NCI-H1092 treated with DMSO at 0.1 percent for 48 hours (cell line): ENCODE measurements at regions not wholly inside any gene's neighbourhood (a gene's known extent, or its start where the extent isn't known, plus 50 kb on each side); places are given as distances from the start of the nearest gene placed in this dataset.

ENCODE experiments used
- DNase-seq: peaks from one replicate; lab custom pipeline; 2025; lab: John Stamatoyannopoulos, UW

DNA sequence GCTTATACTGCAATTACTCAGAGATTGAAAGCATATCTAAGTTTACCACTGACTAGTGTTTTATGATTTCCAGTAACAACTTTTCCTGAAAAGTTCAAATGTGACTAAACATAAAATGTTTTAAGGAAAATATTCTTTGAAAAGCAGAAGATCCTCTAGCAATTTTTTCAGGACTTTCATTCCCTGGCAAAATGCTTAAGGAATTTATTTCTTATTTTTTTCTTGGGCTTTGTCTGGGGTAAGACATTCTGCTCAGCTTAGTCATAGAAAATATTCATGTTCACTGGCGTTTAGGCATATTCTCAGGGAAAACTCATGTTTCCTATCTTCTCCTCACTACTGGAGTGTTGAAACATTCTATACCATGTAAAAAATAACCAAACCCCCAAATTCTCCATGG is 235.3 kb upstream of the CEP162 start:
- DNase-seq = no peak

DNA sequence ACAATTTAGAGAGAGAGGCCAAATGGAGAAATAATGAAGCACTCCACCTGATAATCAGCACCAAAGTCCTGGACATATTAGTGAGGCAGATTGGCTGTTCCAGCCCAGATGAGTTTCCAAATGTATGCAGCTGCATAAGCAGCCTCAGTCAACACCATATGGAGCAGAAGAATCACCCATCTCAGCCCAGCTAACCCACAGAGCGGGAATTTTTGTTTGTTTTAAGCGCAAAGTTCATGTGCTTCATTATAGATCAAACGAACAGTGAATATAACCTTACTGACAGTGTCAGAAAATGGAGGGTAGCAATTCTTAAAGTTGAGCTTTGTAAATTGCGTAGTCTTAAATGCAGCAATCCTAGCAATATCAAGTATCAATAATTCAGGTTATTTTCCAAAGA is 234.0 kb upstream of the CEP162 start:
- DNase-seq = no peak

DNA sequence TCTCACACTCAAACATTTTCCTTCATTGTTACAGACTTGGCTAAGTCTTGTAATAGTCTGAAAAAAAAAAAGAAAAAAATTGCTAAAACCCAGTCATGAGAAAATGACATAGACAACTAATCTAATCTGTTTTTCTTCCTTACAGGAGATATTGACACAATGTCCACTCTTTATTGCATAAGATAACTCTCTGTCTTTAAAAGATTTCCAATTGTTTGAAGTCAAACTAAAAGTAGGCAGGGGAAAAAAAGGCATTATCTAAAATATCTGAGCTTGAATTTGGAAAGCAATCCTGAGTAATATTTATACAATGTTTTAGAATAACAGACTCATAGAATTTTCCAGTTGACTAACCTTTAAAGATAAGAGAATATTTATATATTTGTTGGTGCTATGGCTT is 233.0 kb upstream of the CEP162 start:
- DNase-seq = no peak

DNA sequence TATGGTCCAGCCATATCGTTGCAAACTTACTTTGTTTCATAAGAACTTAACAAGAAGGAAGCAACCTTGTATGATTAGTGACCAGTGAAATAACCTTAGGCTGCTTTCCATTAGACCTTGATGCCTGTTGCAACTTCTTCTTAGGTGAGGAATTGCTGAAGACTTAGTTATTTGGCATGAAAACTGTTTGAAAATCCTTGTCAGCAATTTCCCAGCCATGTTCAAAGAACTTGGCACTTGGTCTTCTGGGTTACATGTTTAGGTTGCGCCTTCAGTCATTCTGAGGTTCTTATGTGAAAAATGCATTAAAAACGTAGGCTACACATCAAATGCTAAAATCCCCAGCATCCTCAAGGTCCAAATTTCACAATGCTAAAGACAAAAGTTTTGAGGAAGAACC is 232.0 kb upstream of the CEP162 start:
- DNase-seq = no peak

DNA sequence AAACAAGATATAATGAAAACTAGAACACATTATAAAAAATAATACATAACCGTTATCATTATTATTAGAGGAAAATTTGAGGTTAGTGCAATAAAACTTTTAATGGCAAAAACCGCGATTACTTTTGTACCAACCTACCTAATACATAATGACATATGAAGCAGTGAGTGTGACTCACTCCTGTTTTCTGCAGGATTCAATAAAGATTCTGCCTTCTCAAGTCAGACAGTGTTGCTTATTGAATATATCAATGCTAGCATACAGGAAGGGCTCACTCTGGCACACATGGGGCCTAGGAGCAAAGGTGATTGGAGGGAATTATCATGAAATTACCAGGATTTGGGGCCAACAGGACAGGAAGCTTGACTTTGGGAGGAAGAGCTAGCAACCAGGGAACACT is 230.8 kb upstream of the CEP162 start:
- DNase-seq = no peak

DNA sequence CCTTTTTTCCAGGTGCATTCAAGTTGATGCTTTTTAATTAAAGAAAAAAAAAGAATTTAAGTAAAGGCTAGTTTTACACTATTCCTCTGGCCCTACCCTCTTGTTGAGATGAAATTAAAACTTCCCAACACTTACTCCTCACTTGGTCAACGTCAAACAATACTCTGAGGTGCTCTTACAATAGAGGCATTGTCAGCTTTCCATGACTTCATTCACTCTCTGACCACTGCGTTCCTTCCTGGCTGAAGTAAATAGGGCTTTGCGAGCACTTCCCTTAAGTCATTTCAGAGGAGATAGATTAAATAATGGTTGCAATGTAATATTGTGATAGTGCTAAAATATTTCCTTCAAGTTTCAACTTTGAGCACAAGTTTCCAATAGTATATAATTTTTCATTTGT is 229.8 kb upstream of the CEP162 start:
- no peak for DNase-seq

DNA sequence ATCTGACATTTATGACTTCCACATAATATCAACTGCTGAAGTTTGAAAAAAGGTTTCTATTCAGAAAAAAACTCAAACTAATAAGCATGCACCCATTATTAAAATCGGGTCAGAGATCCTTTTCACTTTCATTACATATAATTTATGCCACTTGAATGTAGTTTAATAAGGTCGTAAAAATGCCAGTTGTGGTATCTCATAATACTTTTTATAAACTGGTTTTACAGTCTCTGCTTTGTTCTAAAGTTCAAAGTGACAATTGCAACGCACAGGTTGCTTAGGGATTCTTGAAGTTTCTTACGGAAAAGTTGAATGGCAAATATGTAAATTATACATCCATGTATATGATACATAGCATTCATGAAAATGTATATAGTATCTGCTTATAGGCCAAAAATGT is 229.4 kb upstream of the CEP162 start:
- DNase-seq = no peak

DNA sequence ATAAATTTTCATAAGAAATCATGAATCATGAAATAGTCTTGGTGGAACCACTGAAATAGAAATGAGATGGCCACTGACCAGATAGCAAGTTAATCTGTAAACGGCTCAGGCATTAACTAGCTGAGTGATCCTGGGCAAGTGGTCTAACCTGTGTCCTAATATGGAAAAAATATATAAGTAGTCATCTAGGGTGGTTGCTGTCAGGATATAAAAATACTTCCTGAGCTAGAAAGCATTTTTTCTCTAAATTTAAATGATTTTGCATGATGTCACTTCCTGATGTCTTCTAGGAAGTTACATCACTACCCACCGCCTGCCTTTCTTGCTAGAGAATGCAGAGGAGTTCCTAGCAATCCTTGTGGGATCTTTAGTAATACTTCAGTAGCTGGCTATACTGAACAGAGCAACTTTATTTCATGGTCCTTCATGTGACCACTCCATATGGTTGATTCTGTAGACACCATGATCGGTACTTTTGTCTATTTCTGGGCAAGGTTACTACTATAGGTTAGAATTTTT is 228.1 kb upstream of the CEP162 start:
- no peak for DNase-seq

DNA sequence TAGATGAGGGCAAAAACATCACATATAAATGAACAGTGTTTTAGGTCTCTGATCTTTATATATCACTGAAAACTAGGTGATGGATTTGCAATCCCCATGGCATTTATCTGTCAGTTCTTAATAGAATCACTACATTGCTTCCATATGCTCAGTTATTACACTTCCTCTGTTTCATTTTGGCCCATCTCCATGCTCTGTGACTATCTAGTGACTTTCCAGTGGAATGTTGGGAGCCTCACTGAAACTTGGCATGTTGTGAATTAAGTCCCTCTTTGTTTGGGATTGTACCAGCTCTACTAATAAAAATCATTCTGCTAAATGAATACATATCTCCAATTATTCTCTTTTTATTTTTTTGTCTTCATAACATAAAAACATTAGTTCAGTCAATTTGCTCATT is 226.1 kb upstream of the CEP162 start:
- no peak for DNase-seq

DNA sequence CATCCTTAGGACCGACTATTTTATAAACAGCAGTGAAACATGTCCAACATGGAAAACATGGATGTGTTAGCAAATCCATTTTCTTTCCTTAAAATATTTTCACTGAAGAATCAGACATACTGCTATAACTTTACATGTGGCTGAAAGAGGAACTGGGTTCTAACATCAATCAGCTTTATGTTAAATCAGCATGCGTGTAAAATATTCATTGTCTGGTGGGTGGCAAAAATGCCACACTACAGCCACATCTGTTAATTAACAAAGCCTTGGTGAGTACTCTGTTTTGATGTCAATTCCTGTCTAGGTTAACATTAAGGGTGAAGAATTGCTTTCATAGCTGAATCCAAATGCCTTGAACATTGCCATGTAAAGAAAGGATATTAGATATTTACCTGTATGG is 222.6 kb upstream of the CEP162 start:
- DNase-seq = no peak

DNA sequence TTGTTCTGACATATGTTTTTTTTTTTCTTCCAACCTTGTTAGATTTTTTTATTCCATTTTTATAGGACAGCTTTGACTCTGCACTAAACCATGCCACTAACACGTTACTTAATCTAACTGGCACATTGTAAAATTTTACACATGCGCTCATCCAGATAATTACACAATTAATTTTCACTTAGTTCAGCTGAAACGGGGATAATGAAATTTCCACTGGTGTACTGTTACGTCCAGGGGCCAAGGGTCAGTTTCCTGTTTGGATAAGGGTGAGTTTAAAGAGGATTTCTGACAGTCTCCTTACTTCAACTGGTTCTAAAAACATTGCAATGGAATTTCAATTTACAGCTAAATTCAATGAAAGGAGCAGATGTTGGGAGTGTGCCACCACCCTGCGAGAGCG is 221.8 kb upstream of the CEP162 start:
- DNase-seq = no peak

DNA sequence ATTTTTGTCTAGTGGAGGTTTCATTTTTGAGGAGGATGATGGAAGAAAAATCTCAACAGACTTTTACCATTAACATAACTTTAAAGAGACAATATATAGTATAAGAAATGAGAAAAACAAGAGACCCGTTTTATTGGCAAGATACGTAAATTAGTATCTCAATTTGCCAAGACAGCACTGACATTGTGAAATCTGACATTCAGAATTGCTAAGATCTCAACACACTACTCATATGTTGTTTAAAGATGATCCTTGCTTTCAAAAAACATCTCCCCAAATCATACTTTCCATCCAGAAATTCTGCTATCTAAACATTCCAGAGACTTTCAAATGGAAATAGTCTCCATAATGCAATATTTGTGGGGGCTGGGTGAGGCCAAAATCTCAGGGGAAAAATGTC is 220.9 kb upstream of the CEP162 start:
- DNase-seq = no peak

DNA sequence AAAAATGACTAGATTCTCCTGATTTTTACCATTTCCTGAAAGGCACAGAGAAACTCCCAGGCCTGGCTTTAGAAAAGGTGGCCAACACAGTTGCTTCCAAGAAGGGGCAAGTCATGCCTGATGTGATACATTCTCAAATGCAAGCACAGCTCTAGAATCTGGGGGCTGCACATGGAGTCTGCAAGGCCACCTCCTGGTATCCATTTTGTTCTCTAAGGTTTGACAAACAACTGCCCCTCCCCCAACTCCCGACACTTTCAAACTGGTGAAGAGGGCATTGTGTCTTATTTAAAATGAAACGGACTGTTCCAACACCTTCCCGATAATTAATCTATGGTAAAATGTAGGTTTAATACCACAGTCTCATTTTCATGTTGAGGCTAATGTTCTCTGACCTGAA is 220.2 kb upstream of the CEP162 start:
- no peak for DNase-seq

DNA sequence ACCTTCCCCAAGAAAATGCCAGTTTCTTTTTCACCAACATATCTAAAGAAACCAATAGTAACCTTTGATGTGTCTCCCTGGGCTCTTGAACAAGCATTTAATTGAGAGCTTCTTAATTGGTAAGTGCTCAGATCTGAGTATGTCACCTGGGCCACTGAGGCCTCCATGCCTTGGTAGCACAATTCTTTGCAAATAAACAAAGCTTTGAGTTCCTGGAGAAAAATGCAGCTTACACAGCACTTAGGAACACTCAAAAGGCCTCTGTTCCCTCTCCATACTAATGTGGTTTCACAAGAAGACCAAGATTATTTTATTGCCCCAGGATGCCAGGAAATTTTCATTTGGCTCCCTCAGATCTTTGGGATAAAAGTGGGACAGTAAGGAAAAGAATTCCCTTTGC is 217.6 kb upstream of the CEP162 start:
- DNase-seq = no peak

DNA sequence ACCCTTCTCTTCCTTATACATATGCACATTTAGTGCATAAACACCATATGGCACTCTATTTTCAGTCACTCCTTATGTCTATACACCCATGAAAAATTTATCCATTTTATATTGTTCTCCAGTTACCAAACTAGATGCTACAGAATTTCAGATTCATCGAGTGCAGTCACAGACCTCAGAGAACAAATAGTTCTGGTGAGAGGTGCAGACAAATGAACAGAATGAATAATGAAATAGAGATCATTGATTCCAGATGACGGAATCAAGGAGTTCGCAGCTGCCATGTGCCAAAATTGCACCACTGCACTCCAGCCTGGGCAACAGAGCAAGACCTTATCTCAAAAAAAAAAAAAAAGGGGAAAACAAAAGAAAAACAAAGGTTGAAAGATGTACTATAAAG is 214.8 kb upstream of the CEP162 start:
- DNase-seq = no peak

DNA sequence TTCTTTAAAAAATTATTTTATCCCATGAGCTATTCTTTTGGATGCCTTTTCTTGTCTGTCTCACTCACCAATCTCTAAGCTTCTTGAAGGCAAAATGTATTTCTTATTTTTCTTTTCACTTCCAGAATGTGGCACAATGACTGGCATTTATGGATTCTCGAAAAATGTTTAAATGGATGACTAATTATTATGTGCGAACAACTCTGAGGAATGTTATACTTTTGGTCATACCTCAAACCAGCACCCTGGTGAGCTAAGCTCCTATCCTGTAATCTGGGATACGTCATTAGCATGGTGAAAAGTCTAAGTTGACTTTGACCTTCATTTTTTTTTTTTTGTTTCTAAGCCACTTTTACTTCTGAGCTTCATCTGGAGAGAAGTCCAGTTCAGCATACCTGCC is 214.0 kb upstream of the CEP162 start:
- DNase-seq = no peak

DNA sequence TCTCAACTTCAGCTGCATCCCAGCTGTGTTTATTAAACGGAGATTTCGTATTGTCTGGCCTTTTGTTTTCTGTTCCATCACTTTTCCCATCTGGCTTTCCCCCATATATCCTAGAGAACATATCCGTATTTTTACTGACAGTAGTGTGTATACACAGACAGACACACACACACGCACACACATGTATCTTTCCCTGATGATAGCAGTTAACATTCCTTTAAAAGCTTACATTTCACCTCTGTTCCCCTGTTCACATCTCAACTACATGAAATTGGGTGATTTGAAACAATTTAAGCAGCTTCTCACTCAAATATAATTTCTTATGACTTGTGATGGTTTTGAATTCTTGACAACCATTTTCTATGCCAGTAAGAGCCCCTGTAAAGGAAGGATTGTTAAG is 207.1 kb upstream of the CEP162 start:
- DNase-seq = no peak

DNA sequence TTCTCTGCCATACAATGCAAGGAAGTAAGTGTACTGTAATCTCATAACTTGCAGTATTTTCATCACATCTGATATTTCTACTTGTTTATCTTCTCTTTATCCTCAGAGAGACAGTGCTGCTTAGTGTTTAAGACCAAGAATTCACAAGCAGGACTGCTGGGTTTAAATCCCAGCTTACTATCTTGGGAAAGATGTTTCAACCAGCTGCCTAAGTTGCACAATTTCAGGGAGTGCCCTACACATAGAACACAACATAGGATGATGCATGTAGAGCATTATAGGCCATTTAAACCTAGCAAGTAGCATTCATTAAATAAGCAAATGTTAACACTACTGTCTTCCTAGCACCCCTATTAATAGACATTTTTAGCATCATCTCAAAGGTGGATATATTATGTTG is 205.2 kb upstream of the CEP162 start:
- DNase-seq = no peak

DNA sequence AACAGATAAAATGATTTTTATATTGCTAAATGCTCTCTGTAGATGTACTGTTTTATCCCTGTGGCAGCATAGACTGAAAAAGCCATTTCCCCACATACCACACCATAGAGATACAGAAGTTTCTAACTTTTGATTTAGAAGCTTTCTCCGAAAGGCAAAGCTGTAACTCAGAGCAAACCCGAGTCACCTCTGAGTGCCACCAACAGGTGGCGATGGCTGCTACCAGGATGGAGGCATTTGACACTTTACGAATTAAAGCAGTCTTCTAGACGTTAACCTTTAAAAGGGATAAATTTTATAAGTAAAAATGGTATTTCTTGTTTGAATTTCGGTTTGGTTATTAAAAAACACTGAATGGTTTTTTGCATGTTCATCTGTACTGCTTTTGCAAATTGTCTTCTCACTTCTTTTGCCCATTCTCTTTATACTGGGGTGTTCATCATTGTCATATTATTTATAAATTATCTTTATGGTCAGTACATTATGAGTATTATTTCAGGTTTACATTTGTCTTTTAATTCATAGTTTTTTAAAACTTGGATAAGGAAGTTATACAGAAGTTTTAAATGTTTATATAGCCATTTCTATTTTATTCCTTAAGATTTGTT is 201.0 kb upstream of the CEP162 start:
- DNase-seq = peak; percentile 12

DNA sequence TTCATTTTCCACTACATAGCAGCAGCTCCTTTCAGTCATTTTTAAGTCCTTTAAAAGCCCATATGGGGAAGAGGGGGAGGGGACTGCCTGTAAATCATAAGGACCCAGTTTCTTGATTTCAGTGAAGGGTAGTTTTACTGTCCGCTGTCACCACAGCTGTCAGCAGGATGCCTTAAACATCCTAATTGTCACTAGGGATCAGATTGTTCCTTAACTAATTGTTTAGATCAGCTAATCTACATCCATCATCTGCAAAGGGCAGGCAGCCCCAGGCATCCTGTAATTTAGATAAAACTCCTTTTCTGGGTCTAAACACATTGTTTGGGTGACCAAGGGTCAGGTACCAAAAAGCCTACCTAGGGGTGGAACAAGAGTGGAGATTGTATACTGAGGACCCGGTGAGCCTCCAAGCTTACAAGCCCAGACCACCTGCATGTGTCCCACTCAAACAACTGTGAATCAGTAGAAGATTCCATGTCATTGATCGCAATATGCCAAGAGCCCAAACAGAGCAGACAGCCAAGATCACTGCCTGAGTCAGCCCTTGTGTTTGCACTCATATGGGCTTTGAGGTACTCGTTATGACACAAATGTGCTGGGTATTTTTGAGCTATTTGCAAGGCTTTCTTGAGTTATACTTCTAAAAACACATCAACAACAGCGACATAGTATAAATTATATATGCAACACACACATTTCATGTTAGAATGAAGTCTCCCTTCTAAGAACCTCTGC is 198.7 kb upstream of the CEP162 start:
- DNase-seq = no peak

DNA sequence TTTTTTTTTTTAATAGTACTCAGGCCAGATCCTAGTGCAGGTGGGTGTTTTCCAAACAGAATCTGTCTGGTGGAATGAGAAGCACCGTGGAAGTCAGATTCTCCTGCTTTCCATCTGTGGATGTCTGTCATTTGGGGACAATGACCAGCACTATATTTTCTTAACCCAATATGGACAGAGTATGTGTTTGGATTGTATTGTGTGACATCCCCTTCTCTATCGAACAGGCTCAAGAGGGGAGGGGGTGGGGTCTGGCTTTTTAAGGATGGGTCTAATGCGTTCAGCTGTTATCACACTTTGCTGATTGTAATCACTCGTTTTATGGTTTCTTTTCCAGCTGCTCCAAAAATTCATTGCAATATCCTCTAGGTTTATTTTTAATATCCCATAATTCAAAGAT is 197.5 kb upstream of the CEP162 start:
- DNase-seq = no peak

DNA sequence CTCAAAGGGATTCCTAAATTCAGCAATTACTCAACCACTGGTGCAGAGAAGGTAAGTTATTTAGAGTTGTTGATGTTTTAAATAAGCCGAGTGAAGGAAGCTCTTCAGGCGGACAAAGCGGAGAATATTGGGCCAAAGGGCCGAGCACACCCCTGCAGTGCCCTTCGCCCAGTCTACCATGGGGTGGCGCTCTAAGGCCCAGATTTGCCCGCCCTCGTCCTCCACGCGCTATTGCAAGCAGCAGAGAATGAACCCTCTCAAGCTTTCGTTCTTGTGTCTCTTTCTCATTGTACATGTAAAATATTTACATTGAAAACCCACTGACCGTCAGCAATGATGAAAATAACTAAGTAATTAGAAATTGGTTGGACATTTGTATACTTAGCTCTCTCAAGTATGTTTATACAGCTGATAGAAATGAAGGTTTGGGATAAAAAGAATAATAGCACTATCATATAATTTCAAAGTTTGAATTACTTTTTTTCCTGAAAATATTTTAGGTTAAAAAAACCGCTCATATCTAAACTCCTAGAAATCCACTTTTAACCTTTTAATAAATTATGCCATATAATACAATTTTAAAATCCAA is 195.0 kb upstream of the CEP162 start:
- no peak for DNase-seq

DNA sequence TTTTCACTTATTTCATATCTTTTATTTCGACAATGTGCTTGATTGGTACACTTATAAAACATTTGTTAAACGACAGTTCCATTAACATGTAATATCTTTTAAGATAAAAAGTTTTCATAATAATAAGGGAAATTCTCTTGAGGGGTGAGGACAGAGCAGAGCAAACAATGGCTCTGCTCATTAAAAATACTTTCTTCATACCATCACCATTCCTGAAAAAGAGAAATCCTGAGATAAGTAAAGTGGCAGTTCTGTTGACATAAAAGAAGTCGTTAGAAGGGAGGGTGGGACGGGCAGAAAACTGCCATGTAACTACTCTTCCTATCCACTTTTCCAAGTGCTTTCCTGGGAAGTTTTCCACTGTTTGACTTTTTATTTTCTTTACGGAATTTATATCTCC is 193.6 kb upstream of the CEP162 start:
- DNase-seq = no peak

DNA sequence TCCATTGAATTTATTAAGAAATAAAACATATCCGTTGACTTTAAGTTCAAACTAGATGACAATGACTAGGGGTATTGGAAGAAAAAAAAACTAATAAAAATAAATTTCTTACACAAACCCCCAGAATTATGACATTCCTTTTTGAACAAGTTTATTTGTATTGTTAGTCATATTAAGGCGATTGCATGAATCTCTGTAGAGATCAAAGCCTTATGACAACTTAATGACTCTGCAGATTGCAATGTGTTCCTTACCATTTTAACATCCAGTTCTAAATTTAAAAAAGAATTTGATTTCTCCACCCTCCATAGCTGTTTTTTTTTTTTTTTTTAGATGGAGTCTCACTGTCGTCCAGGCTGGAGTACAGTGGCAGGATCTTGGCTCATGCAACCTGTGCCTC is 189.8 kb upstream of the CEP162 start:
- DNase-seq = no peak
